Stimulated activated CD8-positive, alpha-beta memory T cell treated with anti-CD3 and anti-CD28 coated beads, Interleukin-4, amount 100 ng/mL, for 24 hours (primary cell): ENCODE measurements at regions not wholly inside any gene's neighbourhood (a gene's known extent, or its start where the extent isn't known, plus 50 kb on each side); places are given as distances from the start of the nearest gene placed in this dataset.
"Not testable (repeated sequence)": the region's sequence is repeated elsewhere in the genome, so short reads cannot be mapped to it uniquely, and the experiment has no call there.

Source experiments
- DNase-seq: peaks from one replicate; pipeline ENCODE4 v3.0.0-alpha.2; 2020; ENCODE audit warnings: low read depth

GRCh38 chr21:14008436-14008835 is 202.3 kb downstream of the LIPI start:
- not testable (repeated sequence) for DNase-seq

GRCh38 chr21:14008006-14008405 is 202.7 kb downstream of the LIPI start:
- not testable (repeated sequence) for DNase-seq

- DNase-seq, result not testable (repeated sequence)
Observed at GRCh38 chr21:14006144-14006543, 204.6 kb downstream of the LIPI start.

GRCh38 chr21:13986996-13987958 is 223.5 kb downstream of the LIPI start:
- not testable (repeated sequence) for DNase-seq

GRCh38 chr21:13985865-13986863 is 224.6 kb downstream of the LIPI start:
- DNase-seq, result not testable (repeated sequence)

- not testable (repeated sequence) for DNase-seq
Observed at GRCh38 chr21:13985137-13985864, 225.5 kb downstream of the LIPI start.

- DNase-seq, result not testable (repeated sequence)
Observed at GRCh38 chr21:13984728-13985127, 226.0 kb downstream of the LIPI start.

GRCh38 chr21:13981176-13982087 is 229.3 kb downstream of the LIPI start:
- DNase-seq, result not testable (repeated sequence)

GRCh38 chr21:13980115-13980662 is 230.6 kb downstream of the LIPI start:
- DNase-seq, result peak; percentile 44

- DNase-seq, result not testable (repeated sequence)
Observed at GRCh38 chr21:13979608-13980007, 231.1 kb downstream of the LIPI start.

- DNase-seq, result not testable (repeated sequence)
Observed at GRCh38 chr21:13974582-13974981, 236.2 kb downstream of the LIPI start.

- DNase-seq, result not testable (repeated sequence)
Observed at GRCh38 chr21:13969853-13970252, 240.9 kb downstream of the LIPI start.

GRCh38 chr21:13969002-13969401 is 241.8 kb downstream of the LIPI start:
- not testable (repeated sequence) for DNase-seq

GRCh38 chr21:13963259-13963658 is 247.5 kb downstream of the LIPI start:
- not testable (repeated sequence) for DNase-seq

GRCh38 chr21:13937236-13937635 is 273.5 kb downstream of the LIPI start:
- no peak for DNase-seq

GRCh38 chr21:13936033-13936937 is 274.5 kb downstream of the LIPI start:
- not testable (repeated sequence) for DNase-seq

GRCh38 chr21:13935396-13936032 is 275.2 kb downstream of the LIPI start:
- not testable (repeated sequence) for DNase-seq

GRCh38 chr21:13934887-13935342 is 275.8 kb downstream of the LIPI start:
- DNase-seq, result not testable (repeated sequence)
